Right lobe of liver (tissue), 6 donors: ENCODE measurements at regions not wholly inside any gene's neighbourhood (a gene's known extent, or its start where the extent isn't known, plus 50 kb on each side); places are given as distances from the start of the nearest gene placed in this dataset.
"Not testable (repeated sequence)": the region's sequence is repeated elsewhere in the genome, so short reads cannot be mapped to it uniquely, and the experiment has no call there.

Experiments used
- ATAC-seq, 4 donors: fragments of 200-7000 bp; cut with Tn5 transposase; one replicate each; pipeline ENCODE4 v1.9.1; 2020; ENCODE audit warnings: mild to moderate bottlenecking in 4 of 4, moderate library complexity in 4 of 4
- DNase-seq, 3 donors: peaks; one replicate each; pipeline ENCODE4 v3.0.0-alpha.2; 2020
- H3K27ac ChIP-seq, 3 donors: fragments of 200-600 bp; one replicate each; pipeline ENCODE4 v1.8.0; 2022
- H3K27me3 ChIP-seq, 2 donors: fragments of 200-600 bp; one replicate each; pipeline ENCODE4 v1.8.0; 2022
- H3K36me3 ChIP-seq, 4 donors: fragments of 200-600 bp; sonication (generic) in 1 of 4; one replicate each; pipeline versions ENCODE4 v1.5.1 to v1.8.0; 2017 to 2022; ENCODE audit warnings: control low read depth in 1 of 4
- H3K4me1 ChIP-seq, 4 donors: fragments of 200-600 bp; sonication (generic) in 1 of 4; one replicate each; pipeline versions ENCODE4 v1.5.1 to v1.8.0; 2017 to 2022; ENCODE audit warnings: control low read depth in 1 of 4
- H3K4me3 ChIP-seq, 3 donors: fragments of 200-600 bp; one replicate each; pipeline ENCODE4 v1.8.0; 2022
- H3K9me3 ChIP-seq, 4 donors: fragments of 200-600 bp; sonication (generic) in 1 of 4; one replicate each; pipeline versions ENCODE4 v1.5.1 to v1.8.0; 2017 to 2022; ENCODE audit warnings: control low read depth in 1 of 4
- POLR2A ChIP-seq: fragments of 450-650 bp; IDR thresholded peaks from one replicate; pipeline ENCODE4 v1.6.1; 2017; ENCODE audit warnings: antibody characterized with exemption, mild to moderate bottlenecking
- WGBS: methylation state at CpG from one replicate; pipeline ENCODE4 v1.1.6; 2018; ENCODE audit warnings: low coverage, low lambda C conversion rate; ENCODE audit not compliant: insufficient coverage; ENCODE audit errors: missing lambda C conversion rate; 5-methylcytosine and 5-hydroxymethylcytosine counted together
- intact Hi-C, 2 donors: fragments of 100-400 bp; cut with DNase I; formaldehyde crosslinking; loops; one replicate each; pipeline versions ENCODE4 v1.11.2 to v1.14.1; 2022
- TF ChIP-seq, protein P1 (sequence below), 4 donors: fragments of 200-600 bp in 3 of 4; fragments of 450-650 bp in 1 of 4; IDR thresholded peaks; one replicate each; pipeline versions ENCODE4 v1.5.1 to v1.8.0; 2016 to 2022; ENCODE audit warnings: antibody characterized with exemption in 4 of 4, mild to moderate bottlenecking in 2 of 4
- donor health status: DM: no; HTN: yes; CAD: no.
- donor health status: DM: no; HTN: no; CAD: no.
- donor health status: DM: no; HTN: no; CAD: no.
- donor health status: DM: no; HTN: yes; CAD: no.
- donor health status: DM: no; HTN: yes; CAD: no.

DNA sequence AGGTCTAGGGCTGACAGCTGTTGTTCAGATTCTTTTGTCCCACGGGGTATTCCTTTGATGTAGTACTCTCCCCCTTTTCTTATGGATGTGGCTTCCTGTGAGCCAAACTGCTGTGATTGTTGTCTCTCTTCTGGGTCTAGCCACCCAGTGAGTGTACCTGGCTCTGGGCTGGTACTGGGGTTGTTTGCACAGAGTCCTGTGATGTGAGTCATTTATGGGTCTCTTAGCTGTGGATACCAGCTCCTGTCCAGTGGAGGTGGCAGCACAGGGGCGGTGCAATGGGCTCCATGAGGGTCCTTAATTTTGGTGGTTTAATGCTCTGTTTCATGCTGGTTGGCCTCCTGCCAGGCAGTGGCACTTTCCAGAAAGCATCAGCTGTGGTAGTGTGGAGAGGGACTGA, 161.3 kb downstream of the CAVIN4 start:
- intact Hi-C loops = no loop called here
- H3K9me3 ChIP-seq = no peaks in the 10 kb centered on the region
- ATAC-seq = no peak
- no peak overlapping the region for H3K4me3 ChIP-seq
- DNase-seq = no peak
- no peak overlapping the region for H3K27ac ChIP-seq
- TF ChIP-seq, protein P1, sequence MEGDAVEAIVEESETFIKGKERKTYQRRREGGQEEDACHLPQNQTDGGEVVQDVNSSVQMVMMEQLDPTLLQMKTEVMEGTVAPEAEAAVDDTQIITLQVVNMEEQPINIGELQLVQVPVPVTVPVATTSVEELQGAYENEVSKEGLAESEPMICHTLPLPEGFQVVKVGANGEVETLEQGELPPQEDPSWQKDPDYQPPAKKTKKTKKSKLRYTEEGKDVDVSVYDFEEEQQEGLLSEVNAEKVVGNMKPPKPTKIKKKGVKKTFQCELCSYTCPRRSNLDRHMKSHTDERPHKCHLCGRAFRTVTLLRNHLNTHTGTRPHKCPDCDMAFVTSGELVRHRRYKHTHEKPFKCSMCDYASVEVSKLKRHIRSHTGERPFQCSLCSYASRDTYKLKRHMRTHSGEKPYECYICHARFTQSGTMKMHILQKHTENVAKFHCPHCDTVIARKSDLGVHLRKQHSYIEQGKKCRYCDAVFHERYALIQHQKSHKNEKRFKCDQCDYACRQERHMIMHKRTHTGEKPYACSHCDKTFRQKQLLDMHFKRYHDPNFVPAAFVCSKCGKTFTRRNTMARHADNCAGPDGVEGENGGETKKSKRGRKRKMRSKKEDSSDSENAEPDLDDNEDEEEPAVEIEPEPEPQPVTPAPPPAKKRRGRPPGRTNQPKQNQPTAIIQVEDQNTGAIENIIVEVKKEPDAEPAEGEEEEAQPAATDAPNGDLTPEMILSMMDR (IDR thresholded peaks at IDR 0.05) = no peak
- TF ChIP-seq POLR2A = no peak
- no peaks in the 10 kb centered on the region for H3K4me1 ChIP-seq
- H3K36me3 ChIP-seq = no peaks in the 10 kb centered on the region
- WGBS = 54% methylated on average over 2 of the region's 2 CpGs
- no peaks in the 10 kb centered on the region for H3K27me3 ChIP-seq

DNA sequence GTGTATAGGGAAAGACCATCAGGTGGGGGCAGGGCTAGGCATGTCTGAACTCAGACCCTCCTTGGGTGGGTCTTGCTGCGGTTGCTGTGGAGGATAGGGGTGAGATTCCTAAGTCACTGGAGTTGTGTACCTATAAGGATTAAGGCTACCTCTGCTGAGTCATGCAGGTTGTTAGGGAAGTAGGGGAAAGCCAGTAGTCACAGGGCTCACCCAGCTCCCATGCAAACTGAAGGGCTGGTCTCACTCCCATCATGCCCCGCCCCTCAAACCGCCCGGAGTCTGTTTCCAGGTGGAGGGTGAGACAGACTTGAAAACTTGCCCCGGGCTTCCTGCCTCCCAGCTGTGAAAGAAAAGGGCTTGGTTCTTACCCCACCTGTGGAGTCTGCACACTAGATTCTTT, 161.8 kb downstream of the CAVIN4 start:
- Histone ChIP-seq H3K27ac (no peak overlapping the region), H3K27me3 (no peaks in the 10 kb centered on the region), H3K36me3 (no peaks in the 10 kb centered on the region), H3K4me1 (no peaks in the 10 kb centered on the region), H3K9me3 (no peaks in the 10 kb centered on the region), H3K4me3 (no peak overlapping the region)
- ATAC-seq = no peak
- no peak for TF ChIP-seq POLR2A
- TF ChIP-seq, protein P1 (IDR thresholded peaks at IDR 0.05) = no peak
- intact Hi-C loops = no loop called here
- DNase-seq = no peak
- WGBS = no CpG with 5 or more reads among the region's 5 CpGs

DNA sequence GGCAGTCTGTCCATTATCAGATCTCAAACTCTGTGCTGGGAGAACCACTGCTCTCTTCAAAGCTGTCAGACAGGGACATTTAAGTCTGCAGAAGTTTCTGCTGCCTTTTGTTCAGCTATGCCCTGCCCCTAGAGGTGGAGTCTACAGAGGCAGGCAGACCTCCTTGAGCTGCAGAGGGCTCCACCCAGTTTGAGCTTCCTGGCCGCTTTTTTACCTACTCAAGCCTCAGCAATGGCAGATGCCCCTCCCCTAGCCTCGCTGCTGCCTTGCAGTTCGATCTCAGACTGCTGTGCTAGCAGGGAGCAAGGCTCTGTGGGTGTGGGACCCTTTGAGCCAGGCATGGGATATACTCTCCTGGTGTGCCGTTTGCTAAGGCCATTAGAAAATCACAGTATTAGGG, 171.1 kb downstream of the CAVIN4 start:
- WGBS = 20% methylated on average over 1 of the region's 4 CpGs
- H3K4me1 ChIP-seq, intact Hi-C loops, H3K27ac ChIP-seq, DNase-seq, H3K4me3 ChIP-seq, ATAC-seq, H3K9me3 ChIP-seq, H3K36me3 ChIP-seq, H3K27me3 ChIP-seq: not testable (repeated sequence)

DNA sequence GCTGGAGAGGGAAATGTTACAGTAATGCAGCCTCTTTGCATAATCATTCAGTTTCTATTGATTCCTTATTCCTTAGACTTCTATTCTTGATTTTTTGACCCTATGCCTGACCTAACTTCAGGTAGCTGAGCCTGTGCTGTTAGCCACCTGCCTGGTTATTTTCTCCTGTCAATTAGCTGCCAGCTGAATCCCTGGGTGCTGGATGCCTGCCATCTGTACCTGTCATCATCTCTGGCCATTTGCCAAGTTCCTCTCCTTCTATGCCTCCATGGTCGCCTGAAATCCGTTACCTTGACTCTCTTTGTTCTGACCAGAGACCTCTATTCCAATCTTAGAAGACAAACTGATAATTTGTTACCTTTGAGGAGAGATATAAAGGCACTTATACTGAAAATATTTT, 178.3 kb downstream of the CAVIN4 start:
- Histone ChIP-seq H3K27me3 (no peaks in the 10 kb centered on the region), H3K4me1 (no peaks in the 10 kb centered on the region), H3K9me3 (no peaks in the 10 kb centered on the region), H3K36me3 (no peaks in the 10 kb centered on the region), H3K4me3 (no peak overlapping the region), H3K27ac (no peak overlapping the region)
- TF ChIP-seq POLR2A = no peak
- TF ChIP-seq, protein P1 (IDR thresholded peaks at IDR 0.05) = no peak
- intact Hi-C loops = no loop called here
- DNase-seq = no peak
- ATAC-seq = no peak
- 24% methylated on average over 2 of the region's 2 CpGs for WGBS

DNA sequence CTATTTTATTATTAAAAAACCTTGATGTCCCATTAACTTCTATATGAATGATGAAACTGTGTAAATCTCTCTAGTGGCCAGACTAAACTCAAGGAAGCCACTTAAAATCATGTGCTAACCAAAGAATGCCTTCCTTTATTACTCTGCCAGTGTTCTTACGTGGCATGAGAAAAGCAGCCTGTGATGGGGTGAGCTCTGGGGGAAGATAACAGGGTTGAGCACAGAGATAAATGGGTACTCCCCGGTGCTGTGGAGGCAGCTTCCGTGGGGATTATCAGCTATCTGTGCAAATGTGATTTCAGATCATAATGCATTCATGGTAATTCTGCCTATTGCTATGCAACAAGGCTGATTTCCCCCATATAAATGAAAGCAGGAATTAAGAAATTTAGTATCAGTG, 181.3 kb downstream of the CAVIN4 start:
- no peak for TF ChIP-seq POLR2A
- TF ChIP-seq, protein P1 (IDR thresholded peaks at IDR 0.05) = no peak
- H3K27me3 ChIP-seq = no peaks in the 10 kb centered on the region
- ATAC-seq = no peak
- no peak for DNase-seq
- no peaks in the 10 kb centered on the region for H3K4me1 ChIP-seq
- no peak overlapping the region for H3K4me3 ChIP-seq
- intact Hi-C loops = no loop called here
- no peaks in the 10 kb centered on the region for H3K36me3 ChIP-seq
- no peak overlapping the region for H3K27ac ChIP-seq
- H3K9me3 ChIP-seq = no peaks in the 10 kb centered on the region
- 13% methylated on average over 2 of the region's 3 CpGs for WGBS
